ENCODE measurements at regions not wholly inside any gene's neighbourhood (a gene's known extent, or its start where the extent isn't known, plus 50 kb on each side); places are given as distances from the start of the nearest gene placed in this dataset.

GRCh38 chr4:170145120-170145519 is 55.4 kb upstream of the AADAT start:
- TF ChIP-seq CTCF (IDR thresholded peaks at IDR 0.05) (no peak), ZFX (IDR thresholded peaks at IDR 0.05; ENCODE audit: borderline replicate concordance) (no peak)
